Kasumi-1 (cell line): ENCODE measurements at regions not wholly inside any gene's neighbourhood (a gene's known extent, or its start where the extent isn't known, plus 50 kb on each side); places are given as distances from the start of the nearest gene placed in this dataset.

Experiments
- DNase-seq, 2 experiments: peaks; one replicate each; lab custom pipeline; 2025; lab: John Stamatoyannopoulos, UW

GRCh38 chr9:21668516-21668915 is 133.9 kb upstream of the MTAP start:
- no peak for DNase-seq

- DNase-seq = no peak
Measured at GRCh38 chr9:21669701-21670100, 132.7 kb upstream of the MTAP start.

- DNase-seq = no peak
Measured at GRCh38 chr9:21670374-21670773, 132.1 kb upstream of the MTAP start.

GRCh38 chr9:21672140-21672539 is 130.3 kb upstream of the MTAP start:
- no peak for DNase-seq

- no peak for DNase-seq
Measured at GRCh38 chr9:21672761-21673160, 129.7 kb upstream of the MTAP start.

GRCh38 chr9:21674894-21675293 is 127.5 kb upstream of the MTAP start:
- DNase-seq = no peak

GRCh38 chr9:21677387-21677786 is 125.0 kb upstream of the MTAP start:
- DNase-seq = no peak

GRCh38 chr9:21677834-21678233 is 124.6 kb upstream of the MTAP start:
- no peak for DNase-seq

- DNase-seq = no peak
Measured at GRCh38 chr9:21679432-21679831, 123.0 kb upstream of the MTAP start.

- no peak for DNase-seq
Measured at GRCh38 chr9:21680590-21680989, 121.8 kb upstream of the MTAP start.

GRCh38 chr9:21681641-21682040 is 120.8 kb upstream of the MTAP start:
- no peak for DNase-seq

GRCh38 chr9:21682381-21682780 is 120.1 kb upstream of the MTAP start:
- no peak for DNase-seq

GRCh38 chr9:21682981-21683380 is 119.5 kb upstream of the MTAP start:
- no peak for DNase-seq

- no peak for DNase-seq
Measured at GRCh38 chr9:21683484-21684175, 118.8 kb upstream of the MTAP start.

- no peak for DNase-seq
Measured at GRCh38 chr9:21684231-21684630, 118.2 kb upstream of the MTAP start.

- no peak for DNase-seq
Measured at GRCh38 chr9:21684831-21685362, 117.5 kb upstream of the MTAP start.

GRCh38 chr9:21685502-21685901 is 116.9 kb upstream of the MTAP start:
- DNase-seq = no peak

- DNase-seq = no peak
Measured at GRCh38 chr9:21686738-21687137, 115.7 kb upstream of the MTAP start.

GRCh38 chr9:21687351-21687750 is 115.1 kb upstream of the MTAP start:
- no peak for DNase-seq

- DNase-seq = no peak
Measured at GRCh38 chr9:21688108-21689102, 114.0 kb upstream of the MTAP start.

GRCh38 chr9:21689854-21690253 is 112.6 kb upstream of the MTAP start:
- no peak for DNase-seq

- no peak for DNase-seq
Measured at GRCh38 chr9:21690561-21690960, 111.9 kb upstream of the MTAP start.

- no peak for DNase-seq
Measured at GRCh38 chr9:21692390-21692789, 110.0 kb upstream of the MTAP start.
